Stomach (tissue), 8 donors: ENCODE measurements at regions not wholly inside any gene's neighbourhood (a gene's known extent, or its start where the extent isn't known, plus 50 kb on each side); places are given as distances from the start of the nearest gene placed in this dataset.

ENCODE experiments used
- DNase-seq, 2 donors: peaks; one replicate each; pipeline versions ENCODE4 v3.0.0 to v3.0.0-alpha.2; 2013 to 2019
- H3K27ac ChIP-seq, 5 donors: fragments of 200-600 bp in 4 of 5; sonication (generic) in 4 of 5; one replicate each; pipeline ENCODE4 v1.5.1; 2013 to 2019; ENCODE audit warnings: mild to moderate bottlenecking in 1 of 5, moderate library complexity in 1 of 5
- H3K27me3 ChIP-seq, 3 donors: fragments of 200-600 bp; sonication (generic); one replicate each; pipeline ENCODE4 v1.5.1; 2017 to 2019; ENCODE audit warnings: mixed run types in 1 of 3
- H3K36me3 ChIP-seq, 4 donors: fragments of 200-600 bp; sonication (generic); 1 replicate in 3 of 4; 2 replicates in 1 of 4; pipeline ENCODE4 v1.5.1; 2016 to 2019
- H3K4me1 ChIP-seq, 4 donors: fragments of 200-600 bp; sonication (generic); one replicate each; pipeline ENCODE4 v1.5.1; 2016 to 2019
- H3K4me3 ChIP-seq, 4 donors: fragments of 200-600 bp; sonication (generic) in 3 of 4; one replicate each; pipeline ENCODE4 v1.5.1; 2016 to 2019; ENCODE audit warnings: mild to moderate bottlenecking in 1 of 4
- H3K9me3 ChIP-seq, 4 donors: fragments of 200-600 bp; sonication (generic); one replicate each; pipeline ENCODE4 v1.5.1; 2016 to 2019
- CTCF ChIP-seq, 7 experiments: fragments of 450-650 bp in 4 of 7; fragments of 200-600 bp in 3 of 7; sonication (generic) in 3 of 7; IDR thresholded peaks; one replicate each; pipeline ENCODE4 v1.5.1; 2016 to 2019; ENCODE audit warnings: antibody characterized with exemption in 7 of 7, control low read depth in 2 of 7, mild to moderate bottlenecking in 1 of 7
- EP300 ChIP-seq: sonication (generic); formaldehyde crosslinking; IDR thresholded peaks from one replicate; pipeline ENCODE4 v1.6.1; 2017; ENCODE audit warnings: antibody characterized with exemption
- POLR2A ChIP-seq, 4 donors: fragments of 450-650 bp; IDR thresholded peaks; one replicate each; pipeline ENCODE4 v1.6.1; 2016; ENCODE audit warnings: antibody characterized with exemption in 4 of 4, control low read depth in 2 of 4, mild to moderate bottlenecking in 1 of 4, moderate library complexity in 1 of 4
- POLR2AphosphoS5 ChIP-seq, 3 donors: sonication (generic); formaldehyde crosslinking; IDR thresholded peaks; one replicate each; pipeline ENCODE4 v1.6.1; 2016; ENCODE audit warnings: antibody characterized with exemption in 3 of 3
- WGBS, 5 donors: extraction: QIAGEN DNeasy Blood & Tissue Kit in 3 of 5; methylation state at CpG; one replicate each; pipeline versions ENCODE4 v1.1.5 to v1.1.7; 2013 to 2018; 5-methylcytosine and 5-hydroxymethylcytosine counted together
- intact Hi-C: fragments of 100-400 bp; cut with DNase I; formaldehyde crosslinking; loops from one replicate; pipeline ENCODE4 v1.15.1; 2023; ENCODE audit warnings: low total_unique reads
- donor health status: healthy with polysubstance abuse.
- donor health status: Bipolar disorder and iron deficiency.
- donor health status: healthy.

GRCh38 chr2:155099784-155100183 lies 401.3 kb downstream of the KCNJ3 start:
- TF ChIP-seq CTCF (IDR thresholded peaks at IDR 0.05) (no peak), POLR2AphosphoS5 (IDR thresholded peaks at IDR 0.05) (no peak), EP300 (no peak), POLR2A (IDR thresholded peaks at IDR 0.05) (no peak)
- intact Hi-C loops, result no loop called here
- no peak overlapping the region for H3K4me3 ChIP-seq
- peak in 1 of 2 donors; percentile 23 for DNase-seq
- H3K27me3 ChIP-seq, result no peaks in the 10 kb centered on the region
- peaks cover 0 to 16% (median 8%) of the 10 kb centered on the region in 4 donors for H3K9me3 ChIP-seq
- no peaks in the 10 kb centered on the region for H3K36me3 ChIP-seq
- no peak overlapping the region for H3K27ac ChIP-seq
- 50 to 56% (median 50%) methylated on average over 1 of the region's 1 CpG for WGBS, 5 donors
- H3K4me1 ChIP-seq, result no peaks in the 10 kb centered on the region

DNA sequence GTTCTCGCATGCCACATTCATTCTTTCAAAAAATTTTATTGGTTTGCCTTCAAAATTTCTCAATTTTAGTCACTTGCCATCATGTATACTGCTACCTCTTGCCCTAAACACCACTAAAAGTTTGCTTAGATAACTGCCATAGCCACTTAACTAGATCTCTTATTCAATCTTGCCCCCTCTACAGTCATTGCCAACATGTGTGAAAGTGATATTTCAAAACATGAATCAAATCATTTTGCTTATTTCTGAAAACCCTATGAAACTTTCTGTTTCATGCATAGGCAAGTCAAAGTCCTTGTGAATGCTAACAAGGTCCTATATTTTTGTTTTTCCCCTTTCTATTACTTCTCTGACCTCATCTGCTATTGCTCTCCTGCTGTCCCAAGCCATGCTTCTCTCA lies 397.1 kb downstream of the KCNJ3 start:
- H3K4me3 ChIP-seq, result no peak overlapping the region
- no peaks in the 10 kb centered on the region for H3K27me3 ChIP-seq
- H3K9me3 ChIP-seq, result no peaks in the 10 kb centered on the region
- intact Hi-C loops, result no loop called here
- 87 to 95% (median 92%) methylated on average over 1 of the region's 1 CpG for WGBS, 5 donors
- H3K27ac ChIP-seq, result no peak overlapping the region
- DNase-seq, result no peak
- no peaks in the 10 kb centered on the region for H3K36me3 ChIP-seq
- TF ChIP-seq POLR2AphosphoS5 (IDR thresholded peaks at IDR 0.05), result no peak
- TF ChIP-seq CTCF (IDR thresholded peaks at IDR 0.05), result no peak
- no peak for TF ChIP-seq POLR2A (IDR thresholded peaks at IDR 0.05)
- no peak for TF ChIP-seq EP300
- H3K4me1 ChIP-seq, result no peaks in the 10 kb centered on the region

DNA sequence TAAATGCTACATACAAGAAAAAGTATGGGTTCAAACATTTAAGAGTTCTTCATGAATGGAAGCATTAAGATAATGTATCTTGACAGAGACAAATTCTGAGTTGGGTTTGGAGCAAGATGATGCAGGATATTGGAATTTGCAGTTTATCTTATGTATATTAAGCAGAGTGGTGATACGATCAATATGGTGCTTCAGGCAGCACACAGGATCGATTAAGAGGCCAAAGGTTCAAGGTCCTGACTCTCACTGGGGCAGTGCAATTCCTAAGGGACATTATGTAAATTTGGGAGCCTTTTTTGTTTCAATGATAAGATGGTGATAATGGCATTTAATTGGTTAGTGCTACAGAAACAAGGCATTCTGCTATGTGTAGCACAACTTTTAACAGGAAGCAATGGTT lies 381.9 kb downstream of the KCNJ3 start:
- Histone ChIP-seq H3K27me3 (no peaks in the 10 kb centered on the region), H3K9me3 (no peaks in the 10 kb centered on the region), H3K27ac (no peak overlapping the region), H3K4me1 (no peaks in the 10 kb centered on the region), H3K36me3 (no peaks in the 10 kb centered on the region), H3K4me3 (no peak overlapping the region)
- WGBS, 5 donors, result 32 to 53% (median 44%) methylated on average over 2 of the region's 2 CpGs
- DNase-seq, result no peak
- TF ChIP-seq POLR2AphosphoS5 (IDR thresholded peaks at IDR 0.05) (no peak), POLR2A (IDR thresholded peaks at IDR 0.05) (no peak), EP300 (no peak), CTCF (IDR thresholded peaks at IDR 0.05) (no peak)
- intact Hi-C loops, result no loop called here

GRCh38 chr2:155070489-155070888 lies 372.0 kb downstream of the KCNJ3 start:
- H3K4me3 ChIP-seq, result no peak overlapping the region
- no peaks in the 10 kb centered on the region for H3K9me3 ChIP-seq
- peak in 1 of 2 donors; percentile 29 for DNase-seq
- WGBS, 5 donors, result 67 to 84% (median 79%) methylated on average over 1 of the region's 1 CpG
- no peaks in the 10 kb centered on the region for H3K4me1 ChIP-seq
- H3K27me3 ChIP-seq, result no peaks in the 10 kb centered on the region
- no peak for TF ChIP-seq CTCF (IDR thresholded peaks at IDR 0.05)
- no peak for TF ChIP-seq EP300
- TF ChIP-seq POLR2AphosphoS5 (IDR thresholded peaks at IDR 0.05), result no peak
- TF ChIP-seq POLR2A (IDR thresholded peaks at IDR 0.05), result no peak
- no peak overlapping the region for H3K27ac ChIP-seq
- H3K36me3 ChIP-seq, result no peaks in the 10 kb centered on the region
- intact Hi-C loops, result no loop called here
